H1 (cell line): ENCODE measurements at regions not wholly inside any gene's neighbourhood (a gene's known extent, or its start where the extent isn't known, plus 50 kb on each side); places are given as distances from the start of the nearest gene placed in this dataset.

ENCODE experiments used
- CTCF ChIA-PET: fragments of 300-600 bp; sonication (Branson Sonifier 250); formaldehyde crosslinking; loops from one replicate; lab custom pipeline; 2021; ENCODE audit not compliant: partially characterized antibody; lab: Charles Lee
- POLR2A ChIA-PET: fragments of 300-600 bp; sonication (Branson Sonifier 250); formaldehyde crosslinking; loops from one replicate; lab custom pipeline; 2021; ENCODE audit warnings: inconsistent platforms; ENCODE audit not compliant: partially characterized antibody; lab: Charles Lee
- DNase-seq, 2 experiments: peaks; one replicate each; pipeline versions ENCODE4 v3.0.0 to v3.0.0-alpha.2; 2010 to 2022; ENCODE audit warnings: low spot score in 2 of 2, low read depth in 1 of 2, mixed read lengths in 1 of 2
- FAIRE-seq: peaks from 2 replicates; lab custom pipeline; 2011; peaks lifted over from hg19 to GRCh38; lab: Jason Lieb, UNC
- H2AFZ ChIP-seq: 2 replicates; pipeline ENCODE4 v1.8.1; 2012; ENCODE audit warnings: low read length, inconsistent platforms
- H2AK5ac ChIP-seq: 2 replicates; pipeline ENCODE4 v1.6.1; 2013; ENCODE audit warnings: low read depth, low read length
- H2BK120ac ChIP-seq: replicated peaks from 2 replicates; pipeline ENCODE3; 2013; ENCODE audit warnings: low read depth, low read length, inconsistent platforms
- H2BK12ac ChIP-seq: 2 replicates; pipeline ENCODE4 v1.6.1; 2013; ENCODE audit warnings: low read depth, low read length
- H2BK15ac ChIP-seq: 2 replicates; pipeline ENCODE4 v1.6.1; 2013; ENCODE audit warnings: low read length
- H2BK20ac ChIP-seq: 2 replicates; pipeline ENCODE4 v1.6.1; 2013; ENCODE audit warnings: low read length
- H2BK5ac ChIP-seq: 2 replicates; pipeline ENCODE4 v1.6.1; 2013; ENCODE audit warnings: low read depth, low read length
- H3K14ac ChIP-seq: 2 replicates; pipeline ENCODE4 v1.6.1; 2013; ENCODE audit warnings: inconsistent platforms; ENCODE audit not compliant: insufficient read length
- H3K18ac ChIP-seq: 2 replicates; pipeline ENCODE4 v1.6.1; 2013; ENCODE audit warnings: low read length; ENCODE audit errors: extremely low read depth
- H3K23ac ChIP-seq: 2 replicates; pipeline ENCODE4 v1.6.1; 2013; ENCODE audit warnings: inconsistent platforms; ENCODE audit not compliant: insufficient read length
- H3K23me2 ChIP-seq: 2 replicates; pipeline ENCODE4 v1.6.1; 2013; ENCODE audit warnings: low read depth, low read length
- H3K27ac ChIP-seq: 2 replicates; pipeline ENCODE4 v1.6.1; 2011; ENCODE audit warnings: low read depth, low read length, inconsistent platforms
- H3K27me3 ChIP-seq, 4 experiments: replicated peaks in 1 of 4; 1 replicate in 1 of 4; 2 replicates in 3 of 4; pipeline versions ENCODE4 v1.6.1 to v1.8.1; 2011 to 2013; ENCODE audit warnings: low read length in 3 of 4, mild to moderate bottlenecking in 3 of 4, inconsistent platforms in 2 of 4, mixed read lengths in 2 of 4, moderate library complexity in 1 of 4; ENCODE audit not compliant: control insufficient read depth in 3 of 4, insufficient read depth in 3 of 4; ENCODE audit errors: extremely low read depth in 1 of 4
- H3K36me3 ChIP-seq, 4 experiments: 2 replicates each; pipeline versions ENCODE4 v1.6.1 to v1.8.1; 2011 to 2013; ENCODE audit warnings: mild to moderate bottlenecking in 4 of 4, low read length in 3 of 4, moderate library complexity in 2 of 4, control low read depth in 1 of 4, inconsistent platforms in 1 of 4; ENCODE audit not compliant: insufficient read depth in 4 of 4, control insufficient read depth in 2 of 4
- H3K4ac ChIP-seq: replicated peaks from 2 replicates; pipeline ENCODE3; 2013; ENCODE audit warnings: low read length, low read depth, mixed read lengths, inconsistent platforms; ENCODE audit not compliant: insufficient read length
- H3K4me1 ChIP-seq, 4 experiments: replicated peaks in 1 of 4; 1 replicate in 1 of 4; 2 replicates in 3 of 4; pipeline versions ENCODE4 v1.6.1 to v1.8.1; 2011 to 2013; ENCODE audit warnings: low read length in 3 of 4, inconsistent platforms in 2 of 4, mixed read lengths in 1 of 4; ENCODE audit not compliant: insufficient read depth in 4 of 4, control insufficient read depth in 3 of 4
- H3K4me2 ChIP-seq, 2 experiments: 2 replicates each; pipeline versions ENCODE4 v1.6.1 to v1.8.1; 2011 to 2013; ENCODE audit warnings: low read depth in 2 of 2, low read length in 2 of 2, control low read depth in 1 of 2, inconsistent platforms in 1 of 2, mild to moderate bottlenecking in 1 of 2; ENCODE audit not compliant: insufficient read depth in 1 of 2
- H3K4me3 ChIP-seq, 4 experiments: fragments of 200-600, 300-600 bp in 1 of 4; sonication (generic), shearing (Covaris generic), sonication (Bioruptor Twin) in 1 of 4; 2 replicates each; pipeline versions ENCODE4 v1.5.1 to v1.8.1; 2011 to 2016; ENCODE audit warnings: low read length in 4 of 4, low read depth in 3 of 4, control low read depth in 2 of 4, inconsistent platforms in 2 of 4, mild to moderate bottlenecking in 2 of 4, mixed read lengths in 1 of 4, moderate library complexity in 1 of 4; ENCODE audit not compliant: insufficient read depth in 2 of 4; ENCODE audit errors: extremely low read depth in 1 of 4
- H3K56ac ChIP-seq: replicated peaks from 2 replicates; pipeline ENCODE3; 2013; ENCODE audit warnings: low read depth, mild to moderate bottlenecking, mixed read lengths, low read length, inconsistent platforms; ENCODE audit not compliant: insufficient read length
- H3K79me1 ChIP-seq: 2 replicates; pipeline ENCODE4 v1.6.1; 2013; ENCODE audit warnings: low read depth, low read length, control low read depth
- H3K79me2 ChIP-seq, 2 experiments: 2 replicates each; pipeline versions ENCODE4 v1.6.1 to v1.8.1; 2012 to 2013; ENCODE audit warnings: low read length in 2 of 2, mild to moderate bottlenecking in 2 of 2, inconsistent platforms in 1 of 2; ENCODE audit not compliant: insufficient read depth in 2 of 2, control insufficient read depth in 1 of 2
- H3K9ac ChIP-seq, 4 experiments: replicated peaks in 1 of 4; 1 replicate in 1 of 4; 2 replicates in 3 of 4; pipeline versions ENCODE4 v1.6.1 to v1.8.1; 2011 to 2013; ENCODE audit warnings: low read depth in 3 of 4, low read length in 3 of 4, control low read depth in 2 of 4, mild to moderate bottlenecking in 2 of 4, moderate library complexity in 2 of 4, inconsistent platforms in 1 of 4; ENCODE audit errors: extremely low read depth in 1 of 4
- H3K9me3 ChIP-seq, 2 experiments: 2 replicates each; pipeline versions ENCODE4 v1.6.1 to v1.8.1; 2012 to 2013; ENCODE audit warnings: mild to moderate bottlenecking in 2 of 2, moderate library complexity in 2 of 2, control low read depth in 1 of 2, inconsistent platforms in 1 of 2, low read depth in 1 of 2, low read length in 1 of 2, mixed read lengths in 1 of 2; ENCODE audit not compliant: insufficient read depth in 2 of 2
- H4K20me1 ChIP-seq, 2 experiments: replicated peaks in 1 of 2; 2 replicates each; pipeline versions ENCODE3 to v1.8.1; 2011 to 2013; ENCODE audit warnings: inconsistent platforms in 2 of 2, low read length in 2 of 2, mild to moderate bottlenecking in 1 of 2; ENCODE audit not compliant: insufficient read depth in 2 of 2, control insufficient read depth in 1 of 2
- H4K5ac ChIP-seq: 2 replicates; pipeline ENCODE4 v1.6.1; 2013; ENCODE audit warnings: low read length, low read depth, mixed read lengths, inconsistent platforms; ENCODE audit not compliant: insufficient read length
- H4K8ac ChIP-seq: 2 replicates; pipeline ENCODE4 v1.8.0; 2013; ENCODE audit warnings: mild to moderate bottlenecking, moderate library complexity, low read length, inconsistent platforms; ENCODE audit not compliant: insufficient read depth; ENCODE audit errors: extremely low read depth
- H4K91ac ChIP-seq: replicated peaks from 2 replicates; pipeline ENCODE3; 2013; ENCODE audit warnings: low read length, mixed read lengths, inconsistent platforms; ENCODE audit not compliant: insufficient read length
- CTBP2 ChIP-seq: IDR thresholded peaks from 2 replicates; pipeline ENCODE4 v1.7.0; 2011; ENCODE audit warnings: borderline replicate concordance, mild to moderate bottlenecking, moderate library complexity, mixed read lengths, low read length; ENCODE audit not compliant: insufficient read depth, insufficient read length
- GTF2F1 ChIP-seq: IDR thresholded peaks from 2 replicates; pipeline ENCODE4 v1.6.1; 2012; ENCODE audit warnings: low read depth, low read length, improper control_type of control experiment, borderline replicate concordance
- MAFK ChIP-seq: IDR thresholded peaks from 2 replicates; pipeline ENCODE4 v1.6.1; 2012; ENCODE audit warnings: low read depth, mild to moderate bottlenecking, improper control_type of control experiment, low read length
- TBP ChIP-seq: IDR thresholded peaks from 2 replicates; pipeline ENCODE4 v1.6.1; 2011; ENCODE audit warnings: low read depth, low read length, improper control_type of control experiment
- WGBS, 2 experiments: shearing (Covaris generic) in 1 of 2; methylation state at CpG; one replicate each; pipeline versions ENCODE4 v1.1.6 to v1.1.7; 2013 to 2015; ENCODE audit warnings: low lambda C conversion rate in 2 of 2, mixed read lengths in 2 of 2, inconsistent platforms in 1 of 2, low coverage in 1 of 2, missing lambda C conversion rate in 1 of 2; ENCODE audit not compliant: insufficient replicate concordance in 2 of 2, insufficient coverage in 1 of 2, insufficient read length in 1 of 2; ENCODE audit errors: extremely low coverage in 1 of 2, missing lambda C conversion rate in 1 of 2; 5-methylcytosine and 5-hydroxymethylcytosine counted together
- TF ChIP-seq, protein P1 (sequence below): IDR thresholded peaks from 2 replicates; pipeline ENCODE4 v1.6.1; 2012; ENCODE audit warnings: inconsistent platforms

GRCh38 chr20:56069016-56069415, 63.7 kb upstream of the CBLN4 start:
- Histone ChIP-seq H3K56ac (no peak overlapping the region), H3K79me1 (no peaks in the 10 kb centered on the region), H3K23me2 (no peaks in the 10 kb centered on the region; the same call in 1 of the 2 replicates), H2BK20ac (no peak overlapping the region), H4K5ac (no peak overlapping the region), H2AK5ac (no peak overlapping the region), H2BK12ac (no peak overlapping the region), H2BK15ac (no peak overlapping the region), H4K20me1 (no peaks in the 10 kb centered on the region), H3K18ac (no peak overlapping the region), H3K9me3 (peaks cover 53 to 71% of the 10 kb centered on the region in 2 experiments), H3K14ac (no peak overlapping the region), H4K91ac (no peak overlapping the region), H2BK5ac (no peak overlapping the region), H4K8ac (no peak overlapping the region), H2BK120ac (no peak overlapping the region), H3K4me2 (no peak overlapping the region), H3K27ac (no peak overlapping the region), H3K27me3 (no peaks in the 10 kb centered on the region), H3K79me2 (no peaks in the 10 kb centered on the region), H2AFZ (no peak overlapping the region), H3K36me3 (no peaks in the 10 kb centered on the region), H3K4me1 (no peaks in the 10 kb centered on the region), H3K4me3 (no peak overlapping the region), H3K4ac (no peak overlapping the region), H3K23ac (no peak overlapping the region), H3K9ac (no peak overlapping the region)
- FAIRE-seq (no peak), DNase-seq (no peak)
- ChIA-PET CTCF (no interaction called here), POLR2A (no interaction called here)
- 100% methylated on average over 1 of the region's 1 CpG; no CpG with 5 or more reads in 1 of the 2 experiments for WGBS, 2 experiments
- TF ChIP-seq TBP (no peak), MAFK (no peak), GTF2F1 (no peak), CTBP2 (no peak)
- TF ChIP-seq, protein P1, sequence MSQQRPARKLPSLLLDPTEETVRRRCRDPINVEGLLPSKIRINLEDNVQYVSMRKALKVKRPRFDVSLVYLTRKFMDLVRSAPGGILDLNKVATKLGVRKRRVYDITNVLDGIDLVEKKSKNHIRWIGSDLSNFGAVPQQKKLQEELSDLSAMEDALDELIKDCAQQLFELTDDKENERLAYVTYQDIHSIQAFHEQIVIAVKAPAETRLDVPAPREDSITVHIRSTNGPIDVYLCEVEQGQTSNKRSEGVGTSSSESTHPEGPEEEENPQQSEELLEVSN, result no peak
